H1 (cell line): ENCODE measurements at regions not wholly inside any gene's neighbourhood (a gene's known extent, or its start where the extent isn't known, plus 50 kb on each side); places are given as distances from the start of the nearest gene placed in this dataset.

ENCODE experiments used
- CTCF ChIA-PET: fragments of 300-600 bp; sonication (Branson Sonifier 250); formaldehyde crosslinking; loops from one replicate; lab custom pipeline; 2021; ENCODE audit not compliant: partially characterized antibody; lab: Charles Lee
- POLR2A ChIA-PET: fragments of 300-600 bp; sonication (Branson Sonifier 250); formaldehyde crosslinking; loops from one replicate; lab custom pipeline; 2021; ENCODE audit warnings: inconsistent platforms; ENCODE audit not compliant: partially characterized antibody; lab: Charles Lee
- DNase-seq, 2 experiments: peaks; one replicate each; pipeline versions ENCODE4 v3.0.0 to v3.0.0-alpha.2; 2010 to 2022; ENCODE audit warnings: low spot score in 2 of 2, low read depth in 1 of 2, mixed read lengths in 1 of 2
- FAIRE-seq: peaks from 2 replicates; lab custom pipeline; 2011; peaks lifted over from hg19 to GRCh38; lab: Jason Lieb, UNC
- H2AFZ ChIP-seq: 2 replicates; pipeline ENCODE4 v1.8.1; 2012; ENCODE audit warnings: low read length, inconsistent platforms
- H2AK5ac ChIP-seq: 2 replicates; pipeline ENCODE4 v1.6.1; 2013; ENCODE audit warnings: low read depth, low read length
- H2BK120ac ChIP-seq: replicated peaks from 2 replicates; pipeline ENCODE3; 2013; ENCODE audit warnings: low read depth, low read length, inconsistent platforms
- H2BK12ac ChIP-seq: 2 replicates; pipeline ENCODE4 v1.6.1; 2013; ENCODE audit warnings: low read depth, low read length
- H2BK15ac ChIP-seq: 2 replicates; pipeline ENCODE4 v1.6.1; 2013; ENCODE audit warnings: low read length
- H2BK20ac ChIP-seq: 2 replicates; pipeline ENCODE4 v1.6.1; 2013; ENCODE audit warnings: low read length
- H2BK5ac ChIP-seq: 2 replicates; pipeline ENCODE4 v1.6.1; 2013; ENCODE audit warnings: low read depth, low read length
- H3K14ac ChIP-seq: 2 replicates; pipeline ENCODE4 v1.6.1; 2013; ENCODE audit warnings: inconsistent platforms; ENCODE audit not compliant: insufficient read length
- H3K18ac ChIP-seq: 2 replicates; pipeline ENCODE4 v1.6.1; 2013; ENCODE audit warnings: low read length; ENCODE audit errors: extremely low read depth
- H3K23ac ChIP-seq: 2 replicates; pipeline ENCODE4 v1.6.1; 2013; ENCODE audit warnings: inconsistent platforms; ENCODE audit not compliant: insufficient read length
- H3K23me2 ChIP-seq: 2 replicates; pipeline ENCODE4 v1.6.1; 2013; ENCODE audit warnings: low read depth, low read length
- H3K27ac ChIP-seq: 2 replicates; pipeline ENCODE4 v1.6.1; 2011; ENCODE audit warnings: low read depth, low read length, inconsistent platforms
- H3K27me3 ChIP-seq, 4 experiments: replicated peaks in 1 of 4; 1 replicate in 1 of 4; 2 replicates in 3 of 4; pipeline versions ENCODE4 v1.6.1 to v1.8.1; 2011 to 2013; ENCODE audit warnings: low read length in 3 of 4, mild to moderate bottlenecking in 3 of 4, inconsistent platforms in 2 of 4, mixed read lengths in 2 of 4, moderate library complexity in 1 of 4; ENCODE audit not compliant: control insufficient read depth in 3 of 4, insufficient read depth in 3 of 4; ENCODE audit errors: extremely low read depth in 1 of 4
- H3K36me3 ChIP-seq, 4 experiments: 2 replicates each; pipeline versions ENCODE4 v1.6.1 to v1.8.1; 2011 to 2013; ENCODE audit warnings: mild to moderate bottlenecking in 4 of 4, low read length in 3 of 4, moderate library complexity in 2 of 4, control low read depth in 1 of 4, inconsistent platforms in 1 of 4; ENCODE audit not compliant: insufficient read depth in 4 of 4, control insufficient read depth in 2 of 4
- H3K4ac ChIP-seq: replicated peaks from 2 replicates; pipeline ENCODE3; 2013; ENCODE audit warnings: low read length, low read depth, mixed read lengths, inconsistent platforms; ENCODE audit not compliant: insufficient read length
- H3K4me1 ChIP-seq, 4 experiments: replicated peaks in 1 of 4; 1 replicate in 1 of 4; 2 replicates in 3 of 4; pipeline versions ENCODE4 v1.6.1 to v1.8.1; 2011 to 2013; ENCODE audit warnings: low read length in 3 of 4, inconsistent platforms in 2 of 4, mixed read lengths in 1 of 4; ENCODE audit not compliant: insufficient read depth in 4 of 4, control insufficient read depth in 3 of 4
- H3K4me2 ChIP-seq, 2 experiments: 2 replicates each; pipeline versions ENCODE4 v1.6.1 to v1.8.1; 2011 to 2013; ENCODE audit warnings: low read depth in 2 of 2, low read length in 2 of 2, control low read depth in 1 of 2, inconsistent platforms in 1 of 2, mild to moderate bottlenecking in 1 of 2; ENCODE audit not compliant: insufficient read depth in 1 of 2
- H3K4me3 ChIP-seq, 4 experiments: fragments of 200-600, 300-600 bp in 1 of 4; sonication (generic), shearing (Covaris generic), sonication (Bioruptor Twin) in 1 of 4; 2 replicates each; pipeline versions ENCODE4 v1.5.1 to v1.8.1; 2011 to 2016; ENCODE audit warnings: low read length in 4 of 4, low read depth in 3 of 4, control low read depth in 2 of 4, inconsistent platforms in 2 of 4, mild to moderate bottlenecking in 2 of 4, mixed read lengths in 1 of 4, moderate library complexity in 1 of 4; ENCODE audit not compliant: insufficient read depth in 2 of 4; ENCODE audit errors: extremely low read depth in 1 of 4
- H3K56ac ChIP-seq: replicated peaks from 2 replicates; pipeline ENCODE3; 2013; ENCODE audit warnings: low read depth, mild to moderate bottlenecking, mixed read lengths, low read length, inconsistent platforms; ENCODE audit not compliant: insufficient read length
- H3K79me1 ChIP-seq: 2 replicates; pipeline ENCODE4 v1.6.1; 2013; ENCODE audit warnings: low read depth, low read length, control low read depth
- H3K79me2 ChIP-seq, 2 experiments: 2 replicates each; pipeline versions ENCODE4 v1.6.1 to v1.8.1; 2012 to 2013; ENCODE audit warnings: low read length in 2 of 2, mild to moderate bottlenecking in 2 of 2, inconsistent platforms in 1 of 2; ENCODE audit not compliant: insufficient read depth in 2 of 2, control insufficient read depth in 1 of 2
- H3K9ac ChIP-seq, 4 experiments: replicated peaks in 1 of 4; 1 replicate in 1 of 4; 2 replicates in 3 of 4; pipeline versions ENCODE4 v1.6.1 to v1.8.1; 2011 to 2013; ENCODE audit warnings: low read depth in 3 of 4, low read length in 3 of 4, control low read depth in 2 of 4, mild to moderate bottlenecking in 2 of 4, moderate library complexity in 2 of 4, inconsistent platforms in 1 of 4; ENCODE audit errors: extremely low read depth in 1 of 4
- H3K9me3 ChIP-seq, 2 experiments: 2 replicates each; pipeline versions ENCODE4 v1.6.1 to v1.8.1; 2012 to 2013; ENCODE audit warnings: mild to moderate bottlenecking in 2 of 2, moderate library complexity in 2 of 2, control low read depth in 1 of 2, inconsistent platforms in 1 of 2, low read depth in 1 of 2, low read length in 1 of 2, mixed read lengths in 1 of 2; ENCODE audit not compliant: insufficient read depth in 2 of 2
- H4K20me1 ChIP-seq, 2 experiments: replicated peaks in 1 of 2; 2 replicates each; pipeline versions ENCODE3 to v1.8.1; 2011 to 2013; ENCODE audit warnings: inconsistent platforms in 2 of 2, low read length in 2 of 2, mild to moderate bottlenecking in 1 of 2; ENCODE audit not compliant: insufficient read depth in 2 of 2, control insufficient read depth in 1 of 2
- H4K5ac ChIP-seq: 2 replicates; pipeline ENCODE4 v1.6.1; 2013; ENCODE audit warnings: low read length, low read depth, mixed read lengths, inconsistent platforms; ENCODE audit not compliant: insufficient read length
- H4K8ac ChIP-seq: 2 replicates; pipeline ENCODE4 v1.8.0; 2013; ENCODE audit warnings: mild to moderate bottlenecking, moderate library complexity, low read length, inconsistent platforms; ENCODE audit not compliant: insufficient read depth; ENCODE audit errors: extremely low read depth
- H4K91ac ChIP-seq: replicated peaks from 2 replicates; pipeline ENCODE3; 2013; ENCODE audit warnings: low read length, mixed read lengths, inconsistent platforms; ENCODE audit not compliant: insufficient read length
- BACH1 ChIP-seq: IDR thresholded peaks from 2 replicates; pipeline ENCODE4 v1.6.1; 2012; ENCODE audit warnings: low read length, improper control_type of control experiment
- CBX5 ChIP-seq: fragments of 300-800, 300-1000 bp; sonication (generic); IDR thresholded peaks from 2 replicates; pipeline ENCODE4 v1.7.1; 2016; ENCODE audit warnings: antibody characterized with exemption, low read length, low read depth
- CTBP2 ChIP-seq: IDR thresholded peaks from 2 replicates; pipeline ENCODE4 v1.7.0; 2011; ENCODE audit warnings: borderline replicate concordance, mild to moderate bottlenecking, moderate library complexity, mixed read lengths, low read length; ENCODE audit not compliant: insufficient read depth, insufficient read length
- EZH2 ChIP-seq: fragments of 200-600 bp; sonication (generic); IDR thresholded peaks from 2 replicates; pipeline ENCODE4 v1.7.1; 2012; ENCODE audit warnings: low read depth, mild to moderate bottlenecking, moderate library complexity, low read length, inconsistent platforms; ENCODE audit not compliant: severe bottlenecking
- NRF1 ChIP-seq: IDR thresholded peaks from 2 replicates; pipeline ENCODE4 v1.6.1; 2011; ENCODE audit warnings: mild to moderate bottlenecking, low read depth, low read length, improper control_type of control experiment
- SRF ChIP-seq: IDR thresholded peaks from 2 replicates; pipeline ENCODE4 v1.6.1; 2011; ENCODE audit warnings: mild to moderate bottlenecking, low read depth, low read length, moderate library complexity
- SUZ12 ChIP-seq: fragments of 200-600 bp; sonication (generic); IDR thresholded peaks from 2 replicates; pipeline ENCODE4 v1.6.1; 2012; ENCODE audit warnings: mild to moderate bottlenecking, inconsistent platforms, low read length, moderate library complexity, mixed read lengths
- WGBS, 2 experiments: shearing (Covaris generic) in 1 of 2; methylation state at CpG; one replicate each; pipeline versions ENCODE4 v1.1.6 to v1.1.7; 2013 to 2015; ENCODE audit warnings: low lambda C conversion rate in 2 of 2, mixed read lengths in 2 of 2, inconsistent platforms in 1 of 2, low coverage in 1 of 2, missing lambda C conversion rate in 1 of 2; ENCODE audit not compliant: insufficient replicate concordance in 2 of 2, insufficient coverage in 1 of 2, insufficient read length in 1 of 2; ENCODE audit errors: extremely low coverage in 1 of 2, missing lambda C conversion rate in 1 of 2; 5-methylcytosine and 5-hydroxymethylcytosine counted together
- TF ChIP-seq, protein P1 (sequence below): IDR thresholded peaks from 2 replicates; pipeline ENCODE4 v1.6.1; 2012; ENCODE audit warnings: low read length, inconsistent platforms
- TF ChIP-seq, protein P2 (sequence below): IDR thresholded peaks from 2 replicates; pipeline ENCODE4 v1.6.1; 2012; ENCODE audit warnings: inconsistent platforms
- TF ChIP-seq, protein P3 (sequence below): IDR thresholded peaks from 2 replicates; pipeline ENCODE4 v1.6.1; 2012; ENCODE audit warnings: inconsistent platforms

DNA sequence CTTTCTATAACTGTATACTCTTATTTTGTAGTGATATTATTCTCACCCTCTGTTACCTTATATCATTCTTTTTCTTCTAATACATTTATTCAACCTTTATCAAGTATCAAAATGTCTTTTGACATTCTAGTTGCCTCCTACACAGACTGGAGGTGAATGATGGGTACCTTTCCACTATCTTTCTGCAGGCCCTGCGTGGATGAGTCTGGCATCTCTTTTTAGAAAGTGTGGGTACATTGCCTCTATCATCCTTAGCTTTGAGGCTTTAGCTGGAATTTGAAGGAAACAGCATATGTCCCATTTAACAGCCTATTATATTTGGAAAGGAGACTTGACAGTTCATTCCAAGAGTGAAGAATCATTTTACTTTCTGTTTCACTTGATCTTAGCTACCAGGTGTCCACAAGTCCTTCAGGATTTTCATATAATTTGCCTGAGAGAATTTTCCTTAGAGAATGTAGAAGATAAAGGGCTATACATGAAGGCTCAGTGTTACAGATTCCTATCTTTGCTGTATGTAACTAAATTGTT lies 192.0 kb downstream of the CWF19L2 start:
- Histone ChIP-seq H3K23me2 (no peaks in the 10 kb centered on the region), H2AFZ (no peak overlapping the region), H2BK5ac (no peak overlapping the region), H4K20me1 (no peaks in the 10 kb centered on the region), H4K5ac (no peak overlapping the region), H3K27ac (no peak overlapping the region), H2AK5ac (no peak overlapping the region), H2BK20ac (no peak overlapping the region), H3K4me2 (no peak overlapping the region), H3K56ac (no peak overlapping the region), H2BK120ac (no peak overlapping the region), H3K79me2 (no peaks in the 10 kb centered on the region), H3K79me1 (no peaks in the 10 kb centered on the region), H3K4ac (no peak overlapping the region), H4K8ac (no peak overlapping the region), H2BK15ac (no peak overlapping the region), H3K4me1 (no peaks in the 10 kb centered on the region), H3K18ac (no peak overlapping the region), H3K9ac (no peak overlapping the region), H3K36me3 (no peaks in the 10 kb centered on the region), H3K27me3 (no peaks in the 10 kb centered on the region), H4K91ac (no peak overlapping the region), H3K14ac (no peak overlapping the region), H3K4me3 (no peak overlapping the region), H3K9me3 (no peaks in the 10 kb centered on the region), H3K23ac (no peak overlapping the region), H2BK12ac (no peak overlapping the region)
- CTCF ChIA-PET, result no interaction called here
- 100% methylated on average over 1 of the region's 1 CpG; no CpG with 5 or more reads in 1 of the 2 experiments for WGBS, 2 experiments
- no peak for DNase-seq
- POLR2A ChIA-PET, result interaction anchor here (0.7 kb wide), 1 partner anchor 54 kb away, joined by 3 read pairs; no protein-coding TSS in a partner anchor
- no peak for FAIRE-seq
- TF ChIP-seq SRF (no peak), EZH2 (no peak), BACH1 (no peak), CBX5 (no peak), SUZ12 (no peak), CTBP2 (no peak), NRF1 (no peak)
- TF ChIP-seq, protein P1, sequence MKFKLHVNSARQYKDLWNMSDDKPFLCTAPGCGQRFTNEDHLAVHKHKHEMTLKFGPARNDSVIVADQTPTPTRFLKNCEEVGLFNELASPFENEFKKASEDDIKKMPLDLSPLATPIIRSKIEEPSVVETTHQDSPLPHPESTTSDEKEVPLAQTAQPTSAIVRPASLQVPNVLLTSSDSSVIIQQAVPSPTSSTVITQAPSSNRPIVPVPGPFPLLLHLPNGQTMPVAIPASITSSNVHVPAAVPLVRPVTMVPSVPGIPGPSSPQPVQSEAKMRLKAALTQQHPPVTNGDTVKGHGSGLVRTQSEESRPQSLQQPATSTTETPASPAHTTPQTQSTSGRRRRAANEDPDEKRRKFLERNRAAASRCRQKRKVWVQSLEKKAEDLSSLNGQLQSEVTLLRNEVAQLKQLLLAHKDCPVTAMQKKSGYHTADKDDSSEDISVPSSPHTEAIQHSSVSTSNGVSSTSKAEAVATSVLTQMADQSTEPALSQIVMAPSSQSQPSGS, result no peak
- TF ChIP-seq, protein P2, sequence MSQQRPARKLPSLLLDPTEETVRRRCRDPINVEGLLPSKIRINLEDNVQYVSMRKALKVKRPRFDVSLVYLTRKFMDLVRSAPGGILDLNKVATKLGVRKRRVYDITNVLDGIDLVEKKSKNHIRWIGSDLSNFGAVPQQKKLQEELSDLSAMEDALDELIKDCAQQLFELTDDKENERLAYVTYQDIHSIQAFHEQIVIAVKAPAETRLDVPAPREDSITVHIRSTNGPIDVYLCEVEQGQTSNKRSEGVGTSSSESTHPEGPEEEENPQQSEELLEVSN, result no peak
- TF ChIP-seq, protein P3, sequence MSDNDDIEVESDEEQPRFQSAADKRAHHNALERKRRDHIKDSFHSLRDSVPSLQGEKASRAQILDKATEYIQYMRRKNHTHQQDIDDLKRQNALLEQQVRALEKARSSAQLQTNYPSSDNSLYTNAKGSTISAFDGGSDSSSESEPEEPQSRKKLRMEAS, result no peak
